HL-60 (cell line): ENCODE measurements at regions not wholly inside any gene's neighbourhood (a gene's known extent, or its start where the extent isn't known, plus 50 kb on each side); places are given as distances from the start of the nearest gene placed in this dataset.

ENCODE experiments used
- GABPA ChIP-seq: IDR thresholded peaks from 2 replicates; pipeline ENCODE4 v1.6.1; 2012; ENCODE audit warnings: low read depth
- POLR2AphosphoS5 ChIP-seq: IDR thresholded peaks from 2 replicates; pipeline ENCODE4 v1.6.1; 2012; ENCODE audit warnings: low read depth
- SPI1 ChIP-seq: IDR thresholded peaks from 2 replicates; pipeline ENCODE4 v1.6.1; 2012; ENCODE audit warnings: low read depth, mild to moderate bottlenecking, borderline replicate concordance
- TF ChIP-seq, protein P1 (sequence below): IDR thresholded peaks from 2 replicates; pipeline ENCODE4 v1.6.1; 2012; ENCODE audit warnings: low read depth; ENCODE audit not compliant: insufficient replicate concordance
- TF ChIP-seq, protein P2 (sequence below): IDR thresholded peaks from one replicate; pipeline ENCODE4 v1.5.1; 2011; ENCODE audit warnings: low read length, control low read depth, inconsistent platforms; ENCODE audit not compliant: insufficient read depth

DNA sequence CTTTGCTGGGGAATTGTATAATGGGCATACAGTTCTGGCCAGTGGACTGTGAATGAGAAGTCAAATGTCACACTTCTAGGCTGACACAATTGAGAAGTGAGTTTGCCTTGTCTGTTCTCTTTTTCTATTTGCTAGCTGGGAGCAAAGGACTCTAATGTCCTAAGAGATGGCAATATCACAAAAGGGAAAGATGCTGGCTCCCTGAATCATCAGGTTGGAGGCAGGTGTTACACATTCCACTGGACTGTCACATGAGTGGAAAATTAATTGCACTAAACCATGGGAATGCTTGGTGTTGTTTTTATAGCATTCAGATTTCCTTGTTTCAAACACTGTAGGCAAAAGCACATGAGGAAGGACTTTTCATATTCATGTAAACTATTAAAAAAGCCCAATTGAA, 388.3 kb downstream of the ADAM29 start:
- TF ChIP-seq POLR2AphosphoS5, result no peak
- TF ChIP-seq, protein P1, sequence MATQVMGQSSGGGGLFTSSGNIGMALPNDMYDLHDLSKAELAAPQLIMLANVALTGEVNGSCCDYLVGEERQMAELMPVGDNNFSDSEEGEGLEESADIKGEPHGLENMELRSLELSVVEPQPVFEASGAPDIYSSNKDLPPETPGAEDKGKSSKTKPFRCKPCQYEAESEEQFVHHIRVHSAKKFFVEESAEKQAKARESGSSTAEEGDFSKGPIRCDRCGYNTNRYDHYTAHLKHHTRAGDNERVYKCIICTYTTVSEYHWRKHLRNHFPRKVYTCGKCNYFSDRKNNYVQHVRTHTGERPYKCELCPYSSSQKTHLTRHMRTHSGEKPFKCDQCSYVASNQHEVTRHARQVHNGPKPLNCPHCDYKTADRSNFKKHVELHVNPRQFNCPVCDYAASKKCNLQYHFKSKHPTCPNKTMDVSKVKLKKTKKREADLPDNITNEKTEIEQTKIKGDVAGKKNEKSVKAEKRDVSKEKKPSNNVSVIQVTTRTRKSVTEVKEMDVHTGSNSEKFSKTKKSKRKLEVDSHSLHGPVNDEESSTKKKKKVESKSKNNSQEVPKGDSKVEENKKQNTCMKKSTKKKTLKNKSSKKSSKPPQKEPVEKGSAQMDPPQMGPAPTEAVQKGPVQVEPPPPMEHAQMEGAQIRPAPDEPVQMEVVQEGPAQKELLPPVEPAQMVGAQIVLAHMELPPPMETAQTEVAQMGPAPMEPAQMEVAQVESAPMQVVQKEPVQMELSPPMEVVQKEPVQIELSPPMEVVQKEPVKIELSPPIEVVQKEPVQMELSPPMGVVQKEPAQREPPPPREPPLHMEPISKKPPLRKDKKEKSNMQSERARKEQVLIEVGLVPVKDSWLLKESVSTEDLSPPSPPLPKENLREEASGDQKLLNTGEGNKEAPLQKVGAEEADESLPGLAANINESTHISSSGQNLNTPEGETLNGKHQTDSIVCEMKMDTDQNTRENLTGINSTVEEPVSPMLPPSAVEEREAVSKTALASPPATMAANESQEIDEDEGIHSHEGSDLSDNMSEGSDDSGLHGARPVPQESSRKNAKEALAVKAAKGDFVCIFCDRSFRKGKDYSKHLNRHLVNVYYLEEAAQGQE, result no peak
- TF ChIP-seq, protein P2, sequence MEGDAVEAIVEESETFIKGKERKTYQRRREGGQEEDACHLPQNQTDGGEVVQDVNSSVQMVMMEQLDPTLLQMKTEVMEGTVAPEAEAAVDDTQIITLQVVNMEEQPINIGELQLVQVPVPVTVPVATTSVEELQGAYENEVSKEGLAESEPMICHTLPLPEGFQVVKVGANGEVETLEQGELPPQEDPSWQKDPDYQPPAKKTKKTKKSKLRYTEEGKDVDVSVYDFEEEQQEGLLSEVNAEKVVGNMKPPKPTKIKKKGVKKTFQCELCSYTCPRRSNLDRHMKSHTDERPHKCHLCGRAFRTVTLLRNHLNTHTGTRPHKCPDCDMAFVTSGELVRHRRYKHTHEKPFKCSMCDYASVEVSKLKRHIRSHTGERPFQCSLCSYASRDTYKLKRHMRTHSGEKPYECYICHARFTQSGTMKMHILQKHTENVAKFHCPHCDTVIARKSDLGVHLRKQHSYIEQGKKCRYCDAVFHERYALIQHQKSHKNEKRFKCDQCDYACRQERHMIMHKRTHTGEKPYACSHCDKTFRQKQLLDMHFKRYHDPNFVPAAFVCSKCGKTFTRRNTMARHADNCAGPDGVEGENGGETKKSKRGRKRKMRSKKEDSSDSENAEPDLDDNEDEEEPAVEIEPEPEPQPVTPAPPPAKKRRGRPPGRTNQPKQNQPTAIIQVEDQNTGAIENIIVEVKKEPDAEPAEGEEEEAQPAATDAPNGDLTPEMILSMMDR, result no peak
- no peak for TF ChIP-seq GABPA
- no peak for TF ChIP-seq SPI1
